ENCODE measurements at regions not wholly inside any gene's neighbourhood (a gene's known extent, or its start where the extent isn't known, plus 50 kb on each side); places are given as distances from the start of the nearest gene placed in this dataset.

DNA sequence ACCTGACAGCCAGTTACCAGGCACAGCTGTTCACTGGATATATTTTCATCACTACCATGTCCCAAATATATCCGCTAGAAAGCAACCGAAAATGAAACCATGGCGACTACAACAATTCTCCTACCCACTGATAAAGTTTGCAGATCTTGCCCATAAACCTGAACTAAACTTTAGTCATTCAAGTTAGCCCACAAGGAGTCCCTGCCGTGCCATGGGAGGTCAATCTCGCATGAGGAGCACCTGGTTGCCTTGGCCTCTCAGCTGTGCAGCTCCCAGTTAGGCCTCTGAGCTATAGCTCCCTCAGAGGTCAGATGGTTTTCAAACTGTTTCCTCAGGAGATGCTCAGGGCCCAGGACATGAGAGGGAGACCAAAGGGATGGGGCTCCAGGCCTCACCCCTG is 211.1 kb upstream of the RNF32 start:
- TF ChIP-seq, protein P1, sequence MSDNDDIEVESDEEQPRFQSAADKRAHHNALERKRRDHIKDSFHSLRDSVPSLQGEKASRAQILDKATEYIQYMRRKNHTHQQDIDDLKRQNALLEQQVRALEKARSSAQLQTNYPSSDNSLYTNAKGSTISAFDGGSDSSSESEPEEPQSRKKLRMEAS (IDR thresholded peaks at IDR 0.05), result no peak
- TF ChIP-seq, protein P2, sequence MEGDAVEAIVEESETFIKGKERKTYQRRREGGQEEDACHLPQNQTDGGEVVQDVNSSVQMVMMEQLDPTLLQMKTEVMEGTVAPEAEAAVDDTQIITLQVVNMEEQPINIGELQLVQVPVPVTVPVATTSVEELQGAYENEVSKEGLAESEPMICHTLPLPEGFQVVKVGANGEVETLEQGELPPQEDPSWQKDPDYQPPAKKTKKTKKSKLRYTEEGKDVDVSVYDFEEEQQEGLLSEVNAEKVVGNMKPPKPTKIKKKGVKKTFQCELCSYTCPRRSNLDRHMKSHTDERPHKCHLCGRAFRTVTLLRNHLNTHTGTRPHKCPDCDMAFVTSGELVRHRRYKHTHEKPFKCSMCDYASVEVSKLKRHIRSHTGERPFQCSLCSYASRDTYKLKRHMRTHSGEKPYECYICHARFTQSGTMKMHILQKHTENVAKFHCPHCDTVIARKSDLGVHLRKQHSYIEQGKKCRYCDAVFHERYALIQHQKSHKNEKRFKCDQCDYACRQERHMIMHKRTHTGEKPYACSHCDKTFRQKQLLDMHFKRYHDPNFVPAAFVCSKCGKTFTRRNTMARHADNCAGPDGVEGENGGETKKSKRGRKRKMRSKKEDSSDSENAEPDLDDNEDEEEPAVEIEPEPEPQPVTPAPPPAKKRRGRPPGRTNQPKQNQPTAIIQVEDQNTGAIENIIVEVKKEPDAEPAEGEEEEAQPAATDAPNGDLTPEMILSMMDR (IDR thresholded peaks at IDR 0.05; ENCODE audit: low read depth, low read length, missing input control), result no peak
